ENCODE measurements at regions not wholly inside any gene's neighbourhood (a gene's known extent, or its start where the extent isn't known, plus 50 kb on each side); places are given as distances from the start of the nearest gene placed in this dataset.

GRCh38 chr11:45517171-45517770 lies 148.2 kb downstream of the CHST1 start:
- no peaks in the 10 kb centered on the region for H3K36me3 Mint-ChIP-seq (ENCODE audit: insufficient read depth, unreplicated experiment)
- no peaks in the 10 kb centered on the region for H3K9me3 Mint-ChIP-seq (ENCODE audit: low read depth, unreplicated experiment)
- CTCF ChIA-PET: no interaction called here
- H3K27ac Mint-ChIP-seq (ENCODE audit: unreplicated experiment): no peak overlapping the region
- no peak for TF ChIP-seq CTCF (IDR thresholded peaks at IDR 0.05; ENCODE audit: unreplicated experiment)
- intact Hi-C loops (cut with micrococcal nuclease; ENCODE audit: unreplicated experiment): no loop called here
- DNase-seq: no peak
- H3K4me1 Mint-ChIP-seq (ENCODE audit: low read depth, unreplicated experiment): no peaks in the 10 kb centered on the region
- no peak overlapping the region for H3K4me3 Mint-ChIP-seq (ENCODE audit: low read depth, unreplicated experiment)
- no TSS peak for BruUV-seq (replicated peaks)
- peaks cover 83% of the 10 kb centered on the region for H3K27me3 Mint-ChIP-seq (ENCODE audit: unreplicated experiment)

- Mint-ChIP-seq H3K9me3 (ENCODE audit: low read depth, unreplicated experiment) (no peaks in the 10 kb centered on the region), H3K27ac (ENCODE audit: unreplicated experiment) (no peak overlapping the region), H3K4me1 (ENCODE audit: low read depth, unreplicated experiment) (no peaks in the 10 kb centered on the region), H3K4me3 (ENCODE audit: low read depth, unreplicated experiment) (no peak overlapping the region), H3K27me3 (ENCODE audit: unreplicated experiment) (peaks cover 90% of the 10 kb centered on the region), H3K36me3 (ENCODE audit: insufficient read depth, unreplicated experiment) (no peaks in the 10 kb centered on the region)
- CTCF ChIA-PET: no interaction called here
- BruUV-seq (replicated peaks): no TSS peak
- no peak for TF ChIP-seq CTCF (IDR thresholded peaks at IDR 0.05; ENCODE audit: unreplicated experiment)
- no peak for DNase-seq
- intact Hi-C loops (cut with micrococcal nuclease; ENCODE audit: unreplicated experiment): no loop called here
These were observed 151.5 kb downstream of the CHST1 start for GRCh38 chr11:45513821-45514340.

- Mint-ChIP-seq H3K4me3 (ENCODE audit: low read depth, unreplicated experiment) (no peak overlapping the region), H3K36me3 (ENCODE audit: insufficient read depth, unreplicated experiment) (no peaks in the 10 kb centered on the region), H3K9me3 (ENCODE audit: low read depth, unreplicated experiment) (no peaks in the 10 kb centered on the region), H3K27ac (ENCODE audit: unreplicated experiment) (no peak overlapping the region), H3K4me1 (ENCODE audit: low read depth, unreplicated experiment) (no peaks in the 10 kb centered on the region), H3K27me3 (ENCODE audit: unreplicated experiment) (peaks cover 98% of the 10 kb centered on the region)
- no peak for DNase-seq
- no TSS peak for BruUV-seq (replicated peaks)
- CTCF ChIA-PET: no interaction called here
- no peak for TF ChIP-seq CTCF (IDR thresholded peaks at IDR 0.05; ENCODE audit: unreplicated experiment)
- intact Hi-C loops (cut with micrococcal nuclease; ENCODE audit: unreplicated experiment): no loop called here
These were observed 152.8 kb downstream of the CHST1 start for GRCh38 chr11:45512471-45513148.

- no peak for TF ChIP-seq CTCF (IDR thresholded peaks at IDR 0.05; ENCODE audit: unreplicated experiment)
These were observed 153.9 kb downstream of the CHST1 start for GRCh38 chr11:45511566-45511965.

More at GRCh38 chr11:45511566-45511965, 153.9 kb downstream of the CHST1 start:
- H3K4me1 Mint-ChIP-seq (ENCODE audit: low read depth, unreplicated experiment): no peaks in the 10 kb centered on the region
- H3K27ac Mint-ChIP-seq (ENCODE audit: unreplicated experiment): no peak overlapping the region
- intact Hi-C loops (cut with micrococcal nuclease; ENCODE audit: unreplicated experiment): no loop called here
- H3K9me3 Mint-ChIP-seq (ENCODE audit: low read depth, unreplicated experiment): no peaks in the 10 kb centered on the region
- CTCF ChIA-PET: no interaction called here
- H3K36me3 Mint-ChIP-seq (ENCODE audit: insufficient read depth, unreplicated experiment): no peaks in the 10 kb centered on the region
- BruUV-seq (replicated peaks): no TSS peak
- no peak for DNase-seq
- H3K4me3 Mint-ChIP-seq (ENCODE audit: low read depth, unreplicated experiment): no peak overlapping the region
- H3K27me3 Mint-ChIP-seq (ENCODE audit: unreplicated experiment): peaks cover 97% of the 10 kb centered on the region

All from Calu3 (cell line).